Nephron progenitor cell (in vitro differentiated cells): ENCODE measurements at regions not wholly inside any gene's neighbourhood (a gene's known extent, or its start where the extent isn't known, plus 50 kb on each side); places are given as distances from the start of the nearest gene placed in this dataset.

Experiments
- DNase-seq: peaks from one replicate; pipeline ENCODE4 v3.0.0; 2021
- H3K27ac Mint-ChIP-seq: 2 replicates; pipeline ENCODE4 v1.8.0; 2021; ENCODE audit warnings: mild to moderate bottlenecking, moderate library complexity, mixed read lengths
- H3K27me3 Mint-ChIP-seq: 2 replicates; pipeline ENCODE4 v1.8.0; 2021; ENCODE audit warnings: mild to moderate bottlenecking, low read depth, mixed read lengths; ENCODE audit not compliant: poor library complexity
- H3K36me3 Mint-ChIP-seq: 2 replicates; pipeline ENCODE4 v1.8.0; 2021; ENCODE audit warnings: low read depth, mixed read lengths
- H3K4me1 Mint-ChIP-seq: 2 replicates; pipeline ENCODE4 v1.8.0; 2021; ENCODE audit warnings: mixed read lengths
- H3K4me3 Mint-ChIP-seq: 2 replicates; pipeline ENCODE4 v1.8.0; 2021; ENCODE audit warnings: mild to moderate bottlenecking, moderate library complexity, mixed read lengths
- H3K9me3 Mint-ChIP-seq: 2 replicates; pipeline ENCODE4 v1.8.0; 2021; ENCODE audit warnings: mild to moderate bottlenecking, moderate library complexity, mixed read lengths
- TF ChIP-seq, protein P1 (sequence below): fragments of 200-600 bp; sonication (generic); IDR thresholded peaks from 2 replicates; pipeline ENCODE4 v1.5.0; 2021; ENCODE audit warnings: antibody characterized with exemption

DNA sequence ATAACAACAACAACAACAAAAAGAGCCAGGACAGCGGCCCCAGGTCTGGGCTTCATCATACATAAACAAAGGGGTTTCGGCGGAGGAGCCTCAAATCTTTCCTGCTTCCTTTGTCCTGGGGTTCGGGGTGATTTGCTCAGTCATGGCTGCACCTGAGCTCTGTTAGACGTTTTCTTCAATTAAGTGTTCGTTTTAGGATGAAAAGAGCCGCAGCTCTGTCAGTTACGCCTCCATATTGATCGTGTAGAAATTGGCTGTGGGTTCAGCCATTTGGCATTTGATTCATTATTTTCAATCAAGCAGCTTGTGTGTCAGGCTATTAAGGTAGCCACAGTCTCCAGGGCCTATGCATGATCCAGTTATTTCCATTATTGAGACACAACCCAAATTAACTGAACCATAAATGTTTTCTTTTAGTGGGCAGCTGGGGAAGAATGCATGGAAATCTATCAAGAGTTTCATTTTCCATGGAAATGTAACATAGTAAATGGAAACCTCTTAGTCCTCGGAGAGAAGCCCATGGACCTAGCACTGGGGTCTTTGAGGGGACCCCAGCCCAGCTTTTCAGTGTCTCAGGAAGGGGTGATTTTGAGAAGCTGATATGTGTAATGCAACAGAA is 370.0 kb upstream of the C1orf174 start:
- Mint-ChIP-seq H3K27me3 (no peaks in the 10 kb centered on the region), H3K4me1 (peaks cover 34% of the 10 kb centered on the region), H3K9me3 (no peaks in the 10 kb centered on the region), H3K4me3 (no peak overlapping the region), H3K27ac (no peak overlapping the region), H3K36me3 (no peaks in the 10 kb centered on the region)
- TF ChIP-seq, protein P1, sequence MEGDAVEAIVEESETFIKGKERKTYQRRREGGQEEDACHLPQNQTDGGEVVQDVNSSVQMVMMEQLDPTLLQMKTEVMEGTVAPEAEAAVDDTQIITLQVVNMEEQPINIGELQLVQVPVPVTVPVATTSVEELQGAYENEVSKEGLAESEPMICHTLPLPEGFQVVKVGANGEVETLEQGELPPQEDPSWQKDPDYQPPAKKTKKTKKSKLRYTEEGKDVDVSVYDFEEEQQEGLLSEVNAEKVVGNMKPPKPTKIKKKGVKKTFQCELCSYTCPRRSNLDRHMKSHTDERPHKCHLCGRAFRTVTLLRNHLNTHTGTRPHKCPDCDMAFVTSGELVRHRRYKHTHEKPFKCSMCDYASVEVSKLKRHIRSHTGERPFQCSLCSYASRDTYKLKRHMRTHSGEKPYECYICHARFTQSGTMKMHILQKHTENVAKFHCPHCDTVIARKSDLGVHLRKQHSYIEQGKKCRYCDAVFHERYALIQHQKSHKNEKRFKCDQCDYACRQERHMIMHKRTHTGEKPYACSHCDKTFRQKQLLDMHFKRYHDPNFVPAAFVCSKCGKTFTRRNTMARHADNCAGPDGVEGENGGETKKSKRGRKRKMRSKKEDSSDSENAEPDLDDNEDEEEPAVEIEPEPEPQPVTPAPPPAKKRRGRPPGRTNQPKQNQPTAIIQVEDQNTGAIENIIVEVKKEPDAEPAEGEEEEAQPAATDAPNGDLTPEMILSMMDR, result no peak
- DNase-seq, result no peak

DNA sequence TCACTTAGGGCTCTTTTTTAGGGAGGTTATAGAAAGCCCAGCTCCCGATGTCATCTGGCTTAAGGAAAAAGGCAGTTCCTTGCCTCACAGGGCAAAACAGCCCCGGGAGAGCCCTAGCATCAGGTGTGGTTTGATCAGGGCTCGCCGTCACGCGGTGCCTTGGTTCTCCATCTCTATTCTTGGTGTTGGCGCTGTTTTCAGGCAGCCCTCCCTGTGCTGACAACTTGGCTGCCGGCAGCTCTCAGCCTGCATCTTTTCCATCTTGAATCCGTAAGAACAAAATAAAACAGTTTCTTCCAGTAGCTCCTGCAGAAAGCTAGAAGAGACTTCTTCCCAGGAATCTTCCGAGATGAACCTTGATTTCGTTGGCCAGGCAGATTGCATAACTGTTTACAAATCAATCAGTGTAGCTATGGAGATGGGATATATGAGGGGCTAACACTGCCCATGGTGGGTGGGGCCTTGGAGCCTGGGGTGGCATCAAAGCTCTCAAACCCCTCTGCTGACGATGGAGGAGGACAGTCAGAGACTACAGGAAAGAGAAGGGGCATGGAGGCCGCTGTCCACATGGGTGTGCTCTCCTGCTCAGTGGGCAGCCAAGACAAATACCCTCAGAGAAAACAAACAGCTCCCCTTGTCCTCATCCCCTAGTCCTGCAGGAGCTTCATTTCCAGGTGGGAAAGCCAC is 370.7 kb upstream of the C1orf174 start:
- DNase-seq, result no peak
- Mint-ChIP-seq H3K36me3 (no peaks in the 10 kb centered on the region), H3K9me3 (peaks cover 4% of the 10 kb centered on the region), H3K27me3 (no peaks in the 10 kb centered on the region), H3K27ac (no peak overlapping the region), H3K4me1 (peaks cover 34% of the 10 kb centered on the region), H3K4me3 (no peak overlapping the region)
- TF ChIP-seq, protein P1, result no peak

DNA sequence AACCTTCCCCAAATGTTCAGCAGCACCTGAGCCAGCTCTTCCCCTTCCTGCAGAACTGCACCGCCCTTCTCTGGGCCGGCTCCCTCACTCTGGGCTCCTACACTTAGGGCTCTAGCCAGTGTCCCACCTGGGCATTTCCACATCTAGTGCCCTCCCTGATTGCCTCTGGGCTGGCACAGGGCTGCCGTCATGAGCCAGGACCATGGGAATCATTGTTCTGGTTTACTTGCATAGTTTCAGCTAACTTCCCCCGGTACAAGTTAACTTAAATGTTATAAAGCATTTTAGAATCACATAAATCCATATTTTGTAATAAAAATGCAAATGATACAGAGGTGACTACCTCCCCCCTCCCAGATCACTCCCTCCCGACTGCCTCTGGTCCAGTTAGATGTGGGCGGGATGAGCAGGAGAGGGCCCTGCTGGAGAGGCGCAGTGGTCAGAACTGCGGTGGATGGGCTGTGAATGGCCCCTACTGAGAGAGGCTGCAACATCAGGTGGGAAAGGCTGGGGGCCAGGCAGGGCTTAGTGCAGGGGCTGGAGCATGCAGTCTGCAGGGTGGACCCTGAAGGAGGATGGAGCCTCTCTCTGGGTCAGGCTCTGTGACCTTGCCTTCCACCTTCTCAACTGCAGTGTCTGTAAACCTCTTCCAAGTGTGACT is 371.4 kb upstream of the C1orf174 start:
- DNase-seq, result no peak
- no peak overlapping the region for H3K4me3 Mint-ChIP-seq
- no peaks in the 10 kb centered on the region for H3K36me3 Mint-ChIP-seq
- TF ChIP-seq, protein P1, result no peak
- H3K27me3 Mint-ChIP-seq, result no peaks in the 10 kb centered on the region
- H3K9me3 Mint-ChIP-seq, result peaks cover 10% of the 10 kb centered on the region
- H3K4me1 Mint-ChIP-seq, result peaks cover 34% of the 10 kb centered on the region
- no peak overlapping the region for H3K27ac Mint-ChIP-seq

DNA sequence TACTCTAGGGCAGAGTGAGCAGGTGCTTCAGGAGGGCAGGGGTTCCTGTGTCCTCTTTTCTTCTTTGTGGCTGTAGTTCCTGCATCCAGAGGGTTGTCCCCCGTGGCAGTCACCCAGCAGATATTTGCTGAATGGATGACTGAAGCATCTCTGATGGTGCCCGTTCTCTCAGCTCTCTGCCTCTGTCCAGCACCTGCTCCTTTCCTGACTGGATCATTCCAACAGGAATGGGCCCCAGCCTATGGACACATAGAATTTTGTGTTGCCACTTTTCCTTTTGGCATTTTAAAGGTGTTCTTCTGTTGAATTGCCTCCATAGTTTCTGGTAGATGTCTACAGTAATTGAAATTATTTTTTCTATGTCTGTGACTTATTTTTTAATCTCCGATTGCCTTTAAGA is 372.5 kb upstream of the C1orf174 start:
- Mint-ChIP-seq H3K4me3 (no peak overlapping the region), H3K27me3 (no peaks in the 10 kb centered on the region), H3K36me3 (peaks cover 7% of the 10 kb centered on the region), H3K27ac (no peak overlapping the region), H3K4me1 (peaks cover 30% of the 10 kb centered on the region), H3K9me3 (peaks cover 21% of the 10 kb centered on the region)
- TF ChIP-seq, protein P1, result no peak
- DNase-seq, result no peak

DNA sequence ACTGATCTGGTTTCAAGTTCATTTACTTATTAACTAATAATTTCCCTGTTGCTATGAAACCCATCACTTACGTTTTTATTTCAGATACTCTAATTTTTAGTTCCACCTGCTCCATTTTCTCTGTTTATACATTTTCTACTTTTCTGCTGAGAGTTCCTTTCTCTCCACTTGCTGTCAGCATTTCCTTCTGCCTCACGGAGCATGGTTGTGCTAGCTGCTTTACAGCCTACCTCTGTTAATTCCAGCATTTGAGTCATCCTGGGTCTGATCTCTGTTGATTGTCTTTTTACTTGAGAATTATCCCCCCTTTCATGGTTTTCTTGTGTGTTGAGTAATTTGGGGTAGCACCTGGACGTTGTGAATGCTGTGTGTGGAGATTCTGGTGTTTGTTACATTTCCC is 373.2 kb upstream of the C1orf174 start:
- Mint-ChIP-seq H3K4me3 (no peak overlapping the region), H3K36me3 (peaks cover 11% of the 10 kb centered on the region), H3K4me1 (peaks cover 23% of the 10 kb centered on the region), H3K27ac (no peak overlapping the region), H3K9me3 (peaks cover 28% of the 10 kb centered on the region), H3K27me3 (no peaks in the 10 kb centered on the region)
- TF ChIP-seq, protein P1, result no peak
- no peak for DNase-seq
